ENCODE measurements at regions not wholly inside any gene's neighbourhood (a gene's known extent, or its start where the extent isn't known, plus 50 kb on each side); places are given as distances from the start of the nearest gene placed in this dataset.

DNA sequence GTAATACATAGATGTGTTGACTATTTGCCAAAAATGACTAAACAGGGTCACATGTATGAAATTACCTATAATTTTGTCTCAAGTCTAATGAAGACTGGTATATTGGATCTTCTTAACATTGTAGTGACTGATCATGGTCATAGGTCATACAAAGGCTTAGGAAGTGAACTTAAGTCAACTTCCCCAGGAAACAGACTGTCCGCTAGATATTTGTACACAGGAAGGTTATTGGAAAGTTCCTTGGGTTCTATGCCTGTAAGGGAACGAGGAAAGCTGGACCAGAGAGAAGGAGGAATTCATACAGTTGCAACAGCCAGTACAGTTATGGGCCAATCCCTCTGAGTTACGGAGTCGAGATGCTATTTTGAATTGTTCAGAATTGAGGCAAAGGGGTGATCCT, 462.0 kb upstream of the THRB start:
- Histone ChIP-seq H3K9me3 (ENCODE audit: control insufficient read depth, insufficient read depth, low read length) (no peaks in the 10 kb centered on the region), H3K9ac (ENCODE audit: low read depth, low read length) (no peak overlapping the region), H3K27ac (ENCODE audit: low read depth, low read length) (no peak overlapping the region), H3K4me1 (ENCODE audit: control insufficient read depth, insufficient read depth, low read length) (peaks cover 6% of the 10 kb centered on the region), H3K4me3 (ENCODE audit: low read depth, low read length) (no peak overlapping the region), H3K36me3 (ENCODE audit: control insufficient read depth, insufficient read depth, low read length) (no peaks in the 10 kb centered on the region), H3K27me3 (ENCODE audit: control insufficient read depth, insufficient read depth, low read length) (peaks cover 84% of the 10 kb centered on the region)

DNA sequence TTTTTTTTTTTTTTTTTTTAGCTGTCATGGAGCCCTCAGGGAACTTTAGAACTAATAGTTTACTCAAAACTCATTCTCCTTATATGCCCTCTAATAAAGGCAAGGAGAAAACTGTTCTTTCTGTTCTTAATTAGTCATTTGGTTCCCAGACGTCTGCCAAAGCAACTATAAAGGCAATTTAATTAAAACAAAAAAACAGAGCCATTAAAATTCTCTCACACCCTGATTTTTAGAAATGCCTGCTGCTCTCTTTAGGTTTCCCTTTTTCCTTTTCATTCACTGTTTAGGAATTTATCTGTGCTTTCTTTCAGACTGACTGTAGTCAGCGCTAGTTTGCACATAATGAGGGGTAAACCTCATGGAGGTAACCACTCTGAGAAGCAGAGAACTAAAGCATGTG, 463.6 kb upstream of the THRB start:
- H3K27me3 ChIP-seq (ENCODE audit: control insufficient read depth, insufficient read depth, low read length): peaks cover 68% of the 10 kb centered on the region
- no peaks in the 10 kb centered on the region for H3K4me1 ChIP-seq (ENCODE audit: control insufficient read depth, insufficient read depth, low read length)
- no peak overlapping the region for H3K27ac ChIP-seq (ENCODE audit: low read depth, low read length)
- no peak overlapping the region for H3K4me3 ChIP-seq (ENCODE audit: low read depth, low read length)
- H3K9me3 ChIP-seq (ENCODE audit: control insufficient read depth, insufficient read depth, low read length): no peaks in the 10 kb centered on the region
- no peak overlapping the region for H3K9ac ChIP-seq (ENCODE audit: low read depth, low read length)
- no peaks in the 10 kb centered on the region for H3K36me3 ChIP-seq (ENCODE audit: control insufficient read depth, insufficient read depth, low read length)

DNA sequence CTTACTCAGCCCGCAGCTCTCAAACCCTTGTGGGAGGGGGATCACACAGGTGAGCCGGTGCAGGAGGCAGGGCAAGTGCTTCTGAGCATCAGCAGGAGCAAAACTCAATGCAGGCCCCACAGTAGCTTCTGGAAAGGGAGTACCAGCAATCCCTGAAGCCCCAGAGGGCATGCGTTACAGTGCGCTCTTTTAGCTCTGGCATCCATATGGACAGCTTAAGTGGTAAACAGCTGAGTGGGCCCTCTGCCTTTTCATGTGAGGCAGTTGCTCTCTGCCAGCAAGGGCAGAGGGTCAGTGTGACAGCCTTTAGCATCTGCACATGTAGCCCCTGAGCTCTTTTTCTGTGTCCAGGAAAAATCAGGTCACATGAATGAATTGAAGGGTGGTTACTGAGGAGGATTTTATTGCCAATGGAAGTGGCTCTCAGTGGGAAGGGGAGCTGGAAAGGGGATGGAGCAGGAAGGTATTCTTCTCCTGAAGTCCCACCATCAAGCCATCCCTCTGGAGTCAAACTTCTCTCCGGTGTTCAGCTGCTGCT, 464.3 kb upstream of the THRB start:
- Histone ChIP-seq H3K9ac (ENCODE audit: low read depth, low read length) (no peak overlapping the region), H3K27ac (ENCODE audit: low read depth, low read length) (no peak overlapping the region), H3K4me1 (ENCODE audit: control insufficient read depth, insufficient read depth, low read length) (no peaks in the 10 kb centered on the region), H3K9me3 (ENCODE audit: control insufficient read depth, insufficient read depth, low read length) (no peaks in the 10 kb centered on the region), H3K36me3 (ENCODE audit: control insufficient read depth, insufficient read depth, low read length) (no peaks in the 10 kb centered on the region), H3K4me3 (ENCODE audit: low read depth, low read length) (no peak overlapping the region), H3K27me3 (ENCODE audit: control insufficient read depth, insufficient read depth, low read length) (peaks cover 61% of the 10 kb centered on the region)

DNA sequence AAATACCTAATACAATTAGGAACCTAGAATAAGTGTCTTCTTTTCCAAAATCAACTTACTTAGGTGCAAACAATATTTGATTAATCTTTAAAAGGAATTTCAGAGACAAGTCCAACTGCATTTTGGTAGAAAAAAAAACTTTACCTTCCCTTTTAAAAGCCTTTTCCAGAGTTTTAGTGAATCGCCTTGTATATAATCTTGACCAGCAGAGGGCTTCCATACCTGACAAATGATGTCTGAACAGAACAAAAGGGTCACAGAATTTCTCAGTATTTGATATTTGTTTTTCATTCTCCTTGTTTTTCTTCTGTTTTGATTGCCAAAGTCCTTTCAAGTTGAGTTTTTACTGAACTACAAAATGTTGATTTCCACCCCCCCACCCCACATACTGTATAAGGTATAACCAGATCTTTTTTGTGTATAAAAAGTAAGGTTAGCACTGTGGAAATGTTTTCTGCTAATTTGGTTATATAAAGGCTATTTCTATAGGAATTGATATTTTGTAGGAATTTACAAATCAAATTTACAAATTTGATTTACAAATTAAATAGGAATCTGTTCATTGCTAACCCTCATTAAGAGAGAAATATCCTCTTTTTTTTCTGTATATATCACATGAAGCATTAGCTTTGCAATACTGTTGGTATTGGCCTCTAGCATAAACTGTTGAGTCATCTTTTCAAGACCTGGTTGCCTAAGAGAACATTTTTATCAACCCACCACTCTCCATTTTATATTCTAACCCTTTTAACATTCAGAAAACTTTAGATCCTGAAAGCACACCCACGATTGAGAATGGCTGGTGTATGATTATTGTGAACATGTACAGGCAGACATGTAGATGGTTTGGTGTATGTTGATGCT, 464.1 kb upstream of the RARB start:
- H3K9me3 ChIP-seq (ENCODE audit: control insufficient read depth, insufficient read depth, low read length): no peaks in the 10 kb centered on the region
- no peak overlapping the region for H3K9ac ChIP-seq (ENCODE audit: low read depth, low read length)
- H3K4me3 ChIP-seq (ENCODE audit: low read depth, low read length): no peak overlapping the region
- H3K27me3 ChIP-seq (ENCODE audit: control insufficient read depth, insufficient read depth, low read length): peaks cover 11% of the 10 kb centered on the region
- H3K36me3 ChIP-seq (ENCODE audit: control insufficient read depth, insufficient read depth, low read length): no peaks in the 10 kb centered on the region
- peaks cover 2% of the 10 kb centered on the region; the same call in 1 of the 2 replicates for H3K4me1 ChIP-seq (ENCODE audit: control insufficient read depth, insufficient read depth, low read length)
- no peak overlapping the region for H3K27ac ChIP-seq (ENCODE audit: low read depth, low read length)

DNA sequence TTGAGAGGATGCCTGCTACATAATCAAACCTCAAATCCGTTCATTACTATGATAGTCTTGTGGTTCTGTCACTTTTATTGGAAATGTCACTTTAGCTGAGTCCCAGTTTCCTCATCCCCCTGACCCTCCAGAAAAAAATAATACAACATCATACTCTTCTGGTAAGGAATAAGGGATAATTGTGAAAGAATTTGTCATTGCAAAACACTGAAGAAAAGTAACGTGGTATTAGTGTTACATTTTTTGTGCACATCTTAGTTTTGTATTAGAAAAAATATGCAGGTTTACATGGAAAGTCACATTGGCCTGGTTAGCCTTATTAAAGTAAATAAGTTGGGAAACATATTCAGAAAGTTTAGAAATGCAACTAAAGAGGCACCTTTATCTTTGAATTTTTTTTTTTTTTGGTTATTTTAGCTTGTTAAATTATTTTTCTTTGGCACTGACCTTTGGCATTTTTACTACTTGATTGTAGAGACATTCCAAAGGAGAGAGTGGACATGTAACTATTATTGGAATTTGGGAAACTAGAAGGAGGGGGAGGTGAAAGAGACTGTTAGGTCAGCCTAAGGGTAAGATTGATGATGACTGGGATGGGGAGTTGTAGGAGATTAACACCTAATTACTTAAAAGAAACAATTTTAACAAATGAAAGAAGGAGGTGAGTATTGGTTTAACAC, 462.2 kb upstream of the RARB start:
- no peaks in the 10 kb centered on the region for H3K27me3 ChIP-seq (ENCODE audit: control insufficient read depth, insufficient read depth, low read length)
- H3K9me3 ChIP-seq (ENCODE audit: control insufficient read depth, insufficient read depth, low read length): no peaks in the 10 kb centered on the region
- no peak overlapping the region for H3K9ac ChIP-seq (ENCODE audit: low read depth, low read length)
- H3K4me1 ChIP-seq (ENCODE audit: control insufficient read depth, insufficient read depth, low read length): peaks cover 2% of the 10 kb centered on the region; the same call in 1 of the 2 replicates
- no peak overlapping the region for H3K4me3 ChIP-seq (ENCODE audit: low read depth, low read length)
- no peaks in the 10 kb centered on the region for H3K36me3 ChIP-seq (ENCODE audit: control insufficient read depth, insufficient read depth, low read length)
- H3K27ac ChIP-seq (ENCODE audit: low read depth, low read length): no peak overlapping the region

DNA sequence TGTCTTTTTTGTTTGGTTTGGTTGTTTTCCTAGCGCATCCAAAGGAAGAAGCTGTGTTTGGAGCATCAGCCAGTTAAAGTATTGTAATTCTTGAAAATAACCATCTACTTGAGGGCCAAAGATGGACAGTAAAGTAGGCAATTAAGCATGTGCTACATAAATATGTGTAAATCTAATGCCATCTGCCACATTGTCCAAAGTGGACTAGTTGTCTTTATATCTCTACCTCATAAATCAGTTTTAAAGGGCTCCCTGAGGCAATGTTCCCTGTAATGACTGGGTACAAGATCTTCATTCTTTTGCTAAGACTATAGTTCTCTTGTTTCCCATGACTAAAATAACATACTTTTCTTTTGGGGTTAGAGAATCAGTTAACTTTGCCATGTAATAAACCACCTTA, 460.0 kb upstream of the RARB start:
- no peak overlapping the region for H3K4me3 ChIP-seq (ENCODE audit: low read depth, low read length)
- H3K9me3 ChIP-seq (ENCODE audit: control insufficient read depth, insufficient read depth, low read length): no peaks in the 10 kb centered on the region
- no peak overlapping the region for H3K27ac ChIP-seq (ENCODE audit: low read depth, low read length)
- H3K36me3 ChIP-seq (ENCODE audit: control insufficient read depth, insufficient read depth, low read length): no peaks in the 10 kb centered on the region
- H3K4me1 ChIP-seq (ENCODE audit: control insufficient read depth, insufficient read depth, low read length): peaks cover 2% of the 10 kb centered on the region; the same call in 1 of the 2 replicates
- no peaks in the 10 kb centered on the region for H3K27me3 ChIP-seq (ENCODE audit: control insufficient read depth, insufficient read depth, low read length)
- H3K9ac ChIP-seq (ENCODE audit: low read depth, low read length): no peak overlapping the region

DNA sequence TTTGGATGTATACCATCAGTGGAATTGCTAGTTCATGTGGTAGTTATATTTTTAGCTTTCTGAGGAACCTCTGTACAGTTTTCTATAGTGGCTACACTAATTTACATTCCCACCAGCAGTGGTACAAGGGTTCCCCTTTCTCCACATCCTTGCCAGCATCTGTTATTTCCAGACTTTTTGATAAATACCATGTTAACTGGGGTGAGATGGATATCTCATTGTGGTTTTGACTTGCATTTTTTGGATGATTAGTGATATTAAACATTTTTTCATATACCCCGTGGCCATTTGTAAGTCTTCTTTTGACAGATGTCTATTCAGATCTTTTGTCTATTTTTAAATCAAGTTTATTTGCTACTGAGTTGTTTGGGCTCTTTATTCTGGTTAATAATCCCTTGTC, 455.6 kb upstream of the RARB start:
- no peaks in the 10 kb centered on the region for H3K27me3 ChIP-seq (ENCODE audit: control insufficient read depth, insufficient read depth, low read length)
- no peak overlapping the region for H3K4me3 ChIP-seq (ENCODE audit: low read depth, low read length)

DNA sequence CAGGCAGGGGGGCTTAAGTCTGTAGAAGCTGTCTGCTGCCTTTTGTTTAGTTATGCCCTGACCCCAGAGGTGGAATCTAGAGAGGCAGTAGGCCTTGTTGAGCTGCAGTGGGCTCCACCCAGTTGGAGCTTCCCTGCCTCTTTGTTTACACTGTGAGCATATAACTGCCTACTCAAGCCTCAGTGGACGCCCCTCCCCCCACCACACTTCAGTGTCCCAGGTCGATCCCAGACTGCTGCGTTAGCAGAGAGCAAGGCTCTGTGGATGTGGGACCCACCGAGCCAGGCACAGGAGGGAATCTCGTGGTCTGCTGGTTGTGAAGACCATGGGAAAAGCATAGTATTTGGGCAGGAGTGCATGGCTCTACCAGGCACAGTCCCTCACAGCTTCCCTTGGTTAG, 446.8 kb upstream of the RARB start:
- no peak overlapping the region for H3K4me3 ChIP-seq (ENCODE audit: low read depth, low read length)
- no peak overlapping the region for H3K27ac ChIP-seq (ENCODE audit: low read depth, low read length)
- no peak overlapping the region for H3K9ac ChIP-seq (ENCODE audit: low read depth, low read length)
- H3K9me3 ChIP-seq (ENCODE audit: control insufficient read depth, insufficient read depth, low read length): 0 out of 2 replicates have a peak, but pooled peaks cover 2% of the 10 kb centered on the region
- no peaks in the 10 kb centered on the region for H3K36me3 ChIP-seq (ENCODE audit: control insufficient read depth, insufficient read depth, low read length)
- no peaks in the 10 kb centered on the region for H3K4me1 ChIP-seq (ENCODE audit: control insufficient read depth, insufficient read depth, low read length)
- no peaks in the 10 kb centered on the region for H3K27me3 ChIP-seq (ENCODE audit: control insufficient read depth, insufficient read depth, low read length)

More for the DNA sequence above, 455.6 kb upstream of the RARB start:
- H3K4me1 ChIP-seq (ENCODE audit: control insufficient read depth, insufficient read depth, low read length): no peaks in the 10 kb centered on the region
- H3K9me3 ChIP-seq (ENCODE audit: control insufficient read depth, insufficient read depth, low read length): no peaks in the 10 kb centered on the region
- no peaks in the 10 kb centered on the region for H3K36me3 ChIP-seq (ENCODE audit: control insufficient read depth, insufficient read depth, low read length)
- no peak overlapping the region for H3K9ac ChIP-seq (ENCODE audit: low read depth, low read length)
- H3K27ac ChIP-seq (ENCODE audit: low read depth, low read length): no peak overlapping the region

DNA sequence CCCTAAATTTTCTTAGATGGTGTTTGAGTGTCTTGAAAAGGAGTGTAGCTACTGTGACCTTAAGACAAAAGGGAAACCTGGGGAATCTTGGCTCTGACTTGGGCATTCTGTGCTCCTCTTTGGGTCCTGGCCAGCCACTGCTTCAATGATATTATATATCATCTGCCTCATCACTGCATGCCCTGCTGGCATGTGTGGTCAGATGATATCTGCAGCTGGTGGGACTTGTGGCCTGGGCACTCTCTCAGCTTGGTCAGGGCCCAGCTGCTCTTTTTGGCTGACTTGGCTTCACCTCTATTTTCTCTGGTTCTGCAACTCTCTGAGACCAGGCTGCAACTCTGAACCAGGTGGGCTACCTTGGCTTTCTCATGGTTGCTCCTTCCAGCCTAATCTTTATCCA, 446.1 kb upstream of the RARB start:
- Histone ChIP-seq H3K9ac (ENCODE audit: low read depth, low read length) (no peak overlapping the region), H3K27me3 (ENCODE audit: control insufficient read depth, insufficient read depth, low read length) (no peaks in the 10 kb centered on the region), H3K4me3 (ENCODE audit: low read depth, low read length) (no peak overlapping the region), H3K9me3 (ENCODE audit: control insufficient read depth, insufficient read depth, low read length) (0 out of 2 replicates have a peak, but pooled peaks cover 2% of the 10 kb centered on the region), H3K27ac (ENCODE audit: low read depth, low read length) (no peak overlapping the region), H3K36me3 (ENCODE audit: control insufficient read depth, insufficient read depth, low read length) (no peaks in the 10 kb centered on the region), H3K4me1 (ENCODE audit: control insufficient read depth, insufficient read depth, low read length) (no peaks in the 10 kb centered on the region)

DNA sequence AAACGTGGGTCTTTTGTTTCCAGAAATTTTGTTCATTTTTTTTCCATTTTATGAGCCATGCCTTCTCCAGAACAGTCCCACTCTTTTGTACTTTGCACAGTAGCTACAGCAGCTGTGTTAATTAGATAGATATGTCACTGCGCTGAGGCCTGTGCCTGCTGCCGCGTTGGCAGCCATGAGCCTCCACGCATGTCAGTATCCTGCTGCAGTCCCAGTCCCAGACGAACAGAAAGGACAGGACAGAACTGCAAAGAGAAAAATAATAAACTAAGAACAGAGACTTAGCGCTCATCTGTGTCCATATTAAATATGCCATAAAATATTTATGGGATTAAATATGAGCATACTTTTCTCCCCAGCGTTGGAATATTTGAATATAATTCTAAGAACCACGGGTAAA, 442.4 kb upstream of the RARB start:
- no peaks in the 10 kb centered on the region for H3K27me3 ChIP-seq (ENCODE audit: control insufficient read depth, insufficient read depth, low read length)
- no peak overlapping the region for H3K4me3 ChIP-seq (ENCODE audit: low read depth, low read length)
- no peaks in the 10 kb centered on the region for H3K4me1 ChIP-seq (ENCODE audit: control insufficient read depth, insufficient read depth, low read length)
- H3K27ac ChIP-seq (ENCODE audit: low read depth, low read length): no peak overlapping the region
- H3K9me3 ChIP-seq (ENCODE audit: control insufficient read depth, insufficient read depth, low read length): 0 out of 2 replicates have a peak, but pooled peaks cover 2% of the 10 kb centered on the region
- no peaks in the 10 kb centered on the region for H3K36me3 ChIP-seq (ENCODE audit: control insufficient read depth, insufficient read depth, low read length)
- H3K9ac ChIP-seq (ENCODE audit: low read depth, low read length): no peak overlapping the region

DNA sequence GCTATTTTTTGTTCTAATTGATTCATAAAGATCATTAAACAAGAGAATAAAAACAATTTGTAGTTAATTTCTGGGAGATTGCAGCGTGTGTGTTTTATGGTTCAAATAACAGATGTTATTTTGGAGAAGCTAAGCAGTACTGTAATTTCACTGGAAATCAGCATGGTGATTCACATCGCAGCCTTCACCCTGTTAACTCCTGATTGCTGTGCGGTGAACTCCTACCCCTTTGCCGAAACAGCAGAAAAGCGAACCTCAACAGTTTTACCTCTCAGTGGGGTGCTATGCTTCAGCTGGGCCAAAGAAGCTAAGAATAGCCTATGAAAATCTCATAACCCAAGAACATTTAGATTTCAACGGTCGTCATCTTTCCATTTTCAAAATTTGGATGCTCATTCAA, 441.5 kb upstream of the RARB start:
- Histone ChIP-seq H3K4me3 (ENCODE audit: low read depth, low read length) (no peak overlapping the region), H3K9me3 (ENCODE audit: control insufficient read depth, insufficient read depth, low read length) (no peaks in the 10 kb centered on the region), H3K4me1 (ENCODE audit: control insufficient read depth, insufficient read depth, low read length) (no peaks in the 10 kb centered on the region), H3K9ac (ENCODE audit: low read depth, low read length) (no peak overlapping the region), H3K27ac (ENCODE audit: low read depth, low read length) (no peak overlapping the region), H3K27me3 (ENCODE audit: control insufficient read depth, insufficient read depth, low read length) (no peaks in the 10 kb centered on the region), H3K36me3 (ENCODE audit: control insufficient read depth, insufficient read depth, low read length) (no peaks in the 10 kb centered on the region)
